Lower lobe of right lung (tissue), 2 donors: ENCODE measurements at regions not wholly inside any gene's neighbourhood (a gene's known extent, or its start where the extent isn't known, plus 50 kb on each side); places are given as distances from the start of the nearest gene placed in this dataset.

ENCODE experiments used
- ATAC-seq, 2 donors: fragments of 200-7000 bp; cut with Tn5 transposase; one replicate each; pipeline ENCODE4 v1.9.1; 2020 to 2022; ENCODE audit warnings: mild to moderate bottlenecking in 2 of 2, moderate library complexity in 2 of 2
- DNase-seq: peaks from one replicate; pipeline ENCODE4 v3.0.0-alpha.2; 2020
- H3K27ac ChIP-seq: fragments of 200-600 bp; one replicate; pipeline ENCODE4 v1.8.0; 2022
- H3K27me3 ChIP-seq: fragments of 200-600 bp; one replicate; pipeline ENCODE4 v1.8.0; 2022; ENCODE audit warnings: low read depth
- H3K36me3 ChIP-seq: fragments of 200-600 bp; one replicate; pipeline ENCODE4 v1.8.0; 2022; ENCODE audit warnings: mild to moderate bottlenecking
- H3K4me1 ChIP-seq: fragments of 200-600 bp; one replicate; pipeline ENCODE4 v1.8.0; 2022
- H3K4me3 ChIP-seq: fragments of 200-600 bp; one replicate; pipeline ENCODE4 v1.8.0; 2022; ENCODE audit warnings: mild to moderate bottlenecking
- H3K9me3 ChIP-seq: fragments of 200-600 bp; one replicate; pipeline ENCODE4 v1.8.0; 2022
- CTCF ChIP-seq: fragments of 200-600 bp; IDR thresholded peaks from one replicate; pipeline ENCODE4 v1.8.0; 2022; ENCODE audit warnings: antibody characterized with exemption, mild to moderate bottlenecking
- intact Hi-C: fragments of 100-400 bp; cut with DNase I; formaldehyde crosslinking; loops from one replicate; pipeline ENCODE4 v1.11.0; 2022
- donor health status: DM: no; HTN: yes; CAD: no; lungs with severe emphysema.

- no peak overlapping the region for H3K27ac ChIP-seq
- no peak for TF ChIP-seq CTCF
- intact Hi-C loops = no loop called here
Observed at GRCh38 chr2:134167015-134167414, 86.9 kb upstream of the MGAT5 start.

GRCh38 chr2:134169788-134170187, 84.1 kb upstream of the MGAT5 start:
- H3K27ac ChIP-seq = no peak overlapping the region
- H3K4me1 ChIP-seq = peaks cover 24% of the 10 kb centered on the region
- H3K4me3 ChIP-seq = no peak overlapping the region
- no peaks in the 10 kb centered on the region for H3K27me3 ChIP-seq
- intact Hi-C loops = no loop called here
- H3K9me3 ChIP-seq = no peaks in the 10 kb centered on the region
- DNase-seq (no peak), ATAC-seq (no peak)
- H3K36me3 ChIP-seq = no peaks in the 10 kb centered on the region
- no peak for TF ChIP-seq CTCF

More at GRCh38 chr2:134167015-134167414, 86.9 kb upstream of the MGAT5 start:
- DNase-seq (no peak), ATAC-seq (no peak)
- Histone ChIP-seq H3K4me3 (no peak overlapping the region), H3K4me1 (peaks cover 12% of the 10 kb centered on the region), H3K36me3 (no peaks in the 10 kb centered on the region), H3K27me3 (no peaks in the 10 kb centered on the region), H3K9me3 (no peaks in the 10 kb centered on the region)

- Histone ChIP-seq H3K36me3 (no peaks in the 10 kb centered on the region), H3K4me1 (peaks cover 24% of the 10 kb centered on the region), H3K9me3 (no peaks in the 10 kb centered on the region), H3K4me3 (no peak overlapping the region), H3K27ac (no peak overlapping the region), H3K27me3 (no peaks in the 10 kb centered on the region)
- DNase-seq (no peak), ATAC-seq (peak in 1 of 2 donors; percentile 62)
- intact Hi-C loops = no loop called here
- TF ChIP-seq CTCF = no peak
Observed at GRCh38 chr2:134170294-134170693, 83.6 kb upstream of the MGAT5 start.

GRCh38 chr2:134170700-134171099, 83.2 kb upstream of the MGAT5 start:
- no peaks in the 10 kb centered on the region for H3K36me3 ChIP-seq
- intact Hi-C loops = no loop called here
- no peak for TF ChIP-seq CTCF
- no peak for ATAC-seq
- H3K4me1 ChIP-seq = peaks cover 24% of the 10 kb centered on the region
- H3K4me3 ChIP-seq = no peak overlapping the region
- H3K27ac ChIP-seq = no peak overlapping the region
- no peaks in the 10 kb centered on the region for H3K27me3 ChIP-seq
- H3K9me3 ChIP-seq = no peaks in the 10 kb centered on the region
- DNase-seq = no peak

- Histone ChIP-seq H3K9me3 (no peaks in the 10 kb centered on the region), H3K4me3 (no peak overlapping the region), H3K4me1 (peaks cover 35% of the 10 kb centered on the region), H3K27me3 (no peaks in the 10 kb centered on the region), H3K27ac (no peak overlapping the region), H3K36me3 (no peaks in the 10 kb centered on the region)
- intact Hi-C loops = no loop called here
- ATAC-seq (peak; percentile 34 to 60), DNase-seq (no peak)
- TF ChIP-seq CTCF = no peak
Observed at GRCh38 chr2:134173338-134174016, 80.4 kb upstream of the MGAT5 start.
